GM18499 (cell line): ENCODE measurements at regions not wholly inside any gene's neighbourhood (a gene's known extent, or its start where the extent isn't known, plus 50 kb on each side); places are given as distances from the start of the nearest gene placed in this dataset.
"Not testable (repeated sequence)": the region's sequence is repeated elsewhere in the genome, so short reads cannot be mapped to it uniquely, and the experiment has no call there.

Experiments used
- ATAC-seq: cut with Tn5 transposase; IDR thresholded peaks from one replicate; pipeline ENCODE4 v1.9.1; 2021; ENCODE audit warnings: moderate number of reproducible peaks; ENCODE audit not compliant: insufficient read depth, unreplicated experiment

GRCh38 chr2:14903709-14904374, 271.3 kb downstream of the LRATD1 start:
- peak; percentile 97 for ATAC-seq

GRCh38 chr2:14904378-14904777, 271.9 kb downstream of the LRATD1 start:
- ATAC-seq = not testable (repeated sequence)

GRCh38 chr2:14905571-14905970, 273.1 kb downstream of the LRATD1 start:
- no peak for ATAC-seq

- ATAC-seq = no peak
These were observed 274.6 kb downstream of the LRATD1 start for GRCh38 chr2:14907014-14907612.

GRCh38 chr2:14909795-14910194, 277.3 kb downstream of the LRATD1 start:
- no peak for ATAC-seq

GRCh38 chr2:14910654-14911053, 278.1 kb downstream of the LRATD1 start:
- ATAC-seq = no peak

- no peak for ATAC-seq
These were observed 283.5 kb downstream of the LRATD1 start for GRCh38 chr2:14915983-14916382.

- no peak for ATAC-seq
These were observed 291.5 kb downstream of the LRATD1 start for GRCh38 chr2:14923820-14924580.

GRCh38 chr2:14925471-14925870, 293.0 kb downstream of the LRATD1 start:
- ATAC-seq = no peak

- no peak for ATAC-seq
These were observed 294.6 kb downstream of the LRATD1 start for GRCh38 chr2:14927021-14927564.

- ATAC-seq = no peak
These were observed 295.5 kb downstream of the LRATD1 start for GRCh38 chr2:14928056-14928455.

- ATAC-seq = no peak
These were observed 297.9 kb downstream of the LRATD1 start for GRCh38 chr2:14930441-14930840.

- no peak for ATAC-seq
These were observed 299.8 kb downstream of the LRATD1 start for GRCh38 chr2:14932285-14932684.

- ATAC-seq = no peak
These were observed 301.2 kb downstream of the LRATD1 start for GRCh38 chr2:14933753-14934152.

GRCh38 chr2:14936426-14936825, 303.9 kb downstream of the LRATD1 start:
- ATAC-seq = no peak

GRCh38 chr2:14937336-14937735, 304.8 kb downstream of the LRATD1 start:
- no peak for ATAC-seq

- no peak for ATAC-seq
These were observed 308.7 kb downstream of the LRATD1 start for GRCh38 chr2:14941151-14941631.

- no peak for ATAC-seq
These were observed 310.5 kb downstream of the LRATD1 start for GRCh38 chr2:14942987-14943386.

GRCh38 chr2:14944562-14945346, 312.2 kb downstream of the LRATD1 start:
- ATAC-seq = peak; percentile 61

GRCh38 chr2:14951569-14952285, 319.2 kb downstream of the LRATD1 start:
- ATAC-seq = no peak
